Natural killer cell (primary cell): ENCODE measurements at regions not wholly inside any gene's neighbourhood (a gene's known extent, or its start where the extent isn't known, plus 50 kb on each side); places are given as distances from the start of the nearest gene placed in this dataset.

Experiments used
- ATAC-seq, 3 donors: fragments of 150-1000 bp in 2 of 3; fragments of 200-7000 bp in 1 of 3; cut with Tn5 transposase; 1 replicate in 1 of 3; 2 replicates in 2 of 3; pipeline ENCODE4 v1.10.0; 2021; ENCODE audit warnings: mild to moderate bottlenecking in 2 of 3, moderate library complexity in 2 of 3
- DNase-seq, 2 donors: peaks; one replicate each; pipeline versions ENCODE4 v3.0.0 to v3.0.0-alpha.2; 2013 to 2021; ENCODE audit warnings: mixed read lengths in 1 of 2
- H3K27ac ChIP-seq: one replicate; pipeline ENCODE4 v1.5.1; 2013; ENCODE audit warnings: mild to moderate bottlenecking, low read length
- H3K27me3 ChIP-seq: one replicate; pipeline ENCODE4 v1.6.1; 2013; ENCODE audit warnings: low read length; ENCODE audit not compliant: control insufficient read depth, insufficient read depth
- H3K36me3 ChIP-seq: one replicate; pipeline ENCODE4 v1.6.1; 2013; ENCODE audit warnings: low read length; ENCODE audit not compliant: control insufficient read depth, insufficient read depth
- H3K4me1 ChIP-seq: one replicate; pipeline ENCODE4 v1.6.1; 2013; ENCODE audit warnings: low read length; ENCODE audit not compliant: control insufficient read depth, insufficient read depth
- H3K4me3 ChIP-seq: one replicate; pipeline ENCODE4 v1.5.1; 2013; ENCODE audit warnings: low read length
- H3K9me3 ChIP-seq: one replicate; pipeline ENCODE4 v1.6.1; 2013; ENCODE audit warnings: low read length; ENCODE audit not compliant: control insufficient read depth, insufficient read depth
- H3K27ac Mint-ChIP-seq, 2 donors: one replicate each; pipeline ENCODE4 v1.8.0; 2022; ENCODE audit warnings: mild to moderate bottlenecking in 2 of 2, mixed read lengths in 2 of 2, moderate library complexity in 1 of 2
- H3K27me3 Mint-ChIP-seq, 2 donors: one replicate each; pipeline ENCODE4 v1.8.0; 2022; ENCODE audit warnings: low read depth in 2 of 2, mixed read lengths in 2 of 2
- H3K36me3 Mint-ChIP-seq: one replicate; pipeline ENCODE4 v1.8.0; 2022; ENCODE audit warnings: mixed read lengths
- H3K4me1 Mint-ChIP-seq, 2 donors: one replicate each; pipeline ENCODE4 v1.8.0; 2022; ENCODE audit warnings: mixed read lengths in 2 of 2
- H3K4me3 Mint-ChIP-seq: one replicate; pipeline ENCODE4 v1.8.0; 2022; ENCODE audit warnings: mild to moderate bottlenecking, moderate library complexity, mixed read lengths
- H3K9me3 Mint-ChIP-seq, 2 donors: one replicate each; pipeline ENCODE4 v1.8.0; 2022; ENCODE audit warnings: mixed read lengths in 2 of 2
- WGBS: methylation state at CpG from one replicate; pipeline ENCODE4 v1.1.7; 2013; ENCODE audit warnings: missing lambda C conversion rate; ENCODE audit not compliant: insufficient coverage; 5-methylcytosine and 5-hydroxymethylcytosine counted together
- intact Hi-C: fragments of 100-400 bp; cut with micrococcal nuclease; formaldehyde crosslinking; loops from one replicate; pipeline ENCODE4 v1.14.2; 2022
- TF ChIP-seq, protein P1 (sequence below): fragments of 200-600 bp; IDR thresholded peaks from one replicate; pipeline ENCODE4 v1.8.0; 2022; ENCODE audit warnings: antibody characterized with exemption

DNA sequence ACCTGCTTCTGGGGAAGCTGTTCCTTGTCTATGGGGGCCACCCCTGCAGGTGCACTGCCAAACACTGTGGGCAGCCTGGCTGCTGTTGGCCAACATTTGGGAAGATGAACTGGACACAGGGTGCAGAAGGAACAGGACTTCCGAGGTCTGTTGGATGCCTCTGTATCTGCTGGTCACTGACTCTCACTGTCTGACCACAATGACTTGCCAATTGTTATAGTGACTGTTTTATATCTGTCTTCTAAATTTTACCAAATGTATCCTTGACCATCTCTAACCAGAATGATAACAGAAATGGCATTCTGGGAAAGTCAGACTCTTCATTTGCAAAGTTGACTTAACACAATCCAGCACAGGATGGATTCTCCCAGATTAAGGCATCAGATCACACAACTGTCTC, 214.0 kb upstream of the PRSS58 start:
- WGBS, result 64% methylated on average over 1 of the region's 1 CpG
- H3K27me3 ChIP-seq, result no peaks in the 10 kb centered on the region
- Mint-ChIP-seq H3K4me3 (no peak overlapping the region), H3K9me3 (no peaks in the 10 kb centered on the region), H3K36me3 (no peaks in the 10 kb centered on the region), H3K27ac (no peak overlapping the region), H3K4me1 (peaks cover 0 to 4% of the 10 kb centered on the region in 2 donors), H3K27me3 (no peaks in the 10 kb centered on the region)
- no peaks in the 10 kb centered on the region for H3K36me3 ChIP-seq
- intact Hi-C loops, result no loop called here
- TF ChIP-seq, protein P1, sequence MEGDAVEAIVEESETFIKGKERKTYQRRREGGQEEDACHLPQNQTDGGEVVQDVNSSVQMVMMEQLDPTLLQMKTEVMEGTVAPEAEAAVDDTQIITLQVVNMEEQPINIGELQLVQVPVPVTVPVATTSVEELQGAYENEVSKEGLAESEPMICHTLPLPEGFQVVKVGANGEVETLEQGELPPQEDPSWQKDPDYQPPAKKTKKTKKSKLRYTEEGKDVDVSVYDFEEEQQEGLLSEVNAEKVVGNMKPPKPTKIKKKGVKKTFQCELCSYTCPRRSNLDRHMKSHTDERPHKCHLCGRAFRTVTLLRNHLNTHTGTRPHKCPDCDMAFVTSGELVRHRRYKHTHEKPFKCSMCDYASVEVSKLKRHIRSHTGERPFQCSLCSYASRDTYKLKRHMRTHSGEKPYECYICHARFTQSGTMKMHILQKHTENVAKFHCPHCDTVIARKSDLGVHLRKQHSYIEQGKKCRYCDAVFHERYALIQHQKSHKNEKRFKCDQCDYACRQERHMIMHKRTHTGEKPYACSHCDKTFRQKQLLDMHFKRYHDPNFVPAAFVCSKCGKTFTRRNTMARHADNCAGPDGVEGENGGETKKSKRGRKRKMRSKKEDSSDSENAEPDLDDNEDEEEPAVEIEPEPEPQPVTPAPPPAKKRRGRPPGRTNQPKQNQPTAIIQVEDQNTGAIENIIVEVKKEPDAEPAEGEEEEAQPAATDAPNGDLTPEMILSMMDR, result no peak
- H3K4me1 ChIP-seq, result no peaks in the 10 kb centered on the region
- no peak for DNase-seq
- H3K27ac ChIP-seq, result no peak overlapping the region
- H3K4me3 ChIP-seq, result no peak overlapping the region
- no peak for ATAC-seq
- no peaks in the 10 kb centered on the region for H3K9me3 ChIP-seq

GRCh38 chr7:142470544-142470830, 212.6 kb upstream of the PRSS58 start:
- no peaks in the 10 kb centered on the region for H3K36me3 ChIP-seq
- Mint-ChIP-seq H3K27me3 (no peaks in the 10 kb centered on the region), H3K4me1 (peaks cover 0 to 4% of the 10 kb centered on the region in 2 donors), H3K27ac (no peak overlapping the region), H3K4me3 (no peak overlapping the region), H3K36me3 (no peaks in the 10 kb centered on the region), H3K9me3 (no peaks in the 10 kb centered on the region)
- DNase-seq (no peak), ATAC-seq (no peak)
- intact Hi-C loops, result no loop called here
- 74% methylated on average over 2 of the region's 2 CpGs for WGBS
- H3K27ac ChIP-seq, result no peak overlapping the region
- TF ChIP-seq, protein P1, result no peak
- H3K4me1 ChIP-seq, result no peaks in the 10 kb centered on the region
- H3K9me3 ChIP-seq, result no peaks in the 10 kb centered on the region
- no peaks in the 10 kb centered on the region for H3K27me3 ChIP-seq
- H3K4me3 ChIP-seq, result no peak overlapping the region

DNA sequence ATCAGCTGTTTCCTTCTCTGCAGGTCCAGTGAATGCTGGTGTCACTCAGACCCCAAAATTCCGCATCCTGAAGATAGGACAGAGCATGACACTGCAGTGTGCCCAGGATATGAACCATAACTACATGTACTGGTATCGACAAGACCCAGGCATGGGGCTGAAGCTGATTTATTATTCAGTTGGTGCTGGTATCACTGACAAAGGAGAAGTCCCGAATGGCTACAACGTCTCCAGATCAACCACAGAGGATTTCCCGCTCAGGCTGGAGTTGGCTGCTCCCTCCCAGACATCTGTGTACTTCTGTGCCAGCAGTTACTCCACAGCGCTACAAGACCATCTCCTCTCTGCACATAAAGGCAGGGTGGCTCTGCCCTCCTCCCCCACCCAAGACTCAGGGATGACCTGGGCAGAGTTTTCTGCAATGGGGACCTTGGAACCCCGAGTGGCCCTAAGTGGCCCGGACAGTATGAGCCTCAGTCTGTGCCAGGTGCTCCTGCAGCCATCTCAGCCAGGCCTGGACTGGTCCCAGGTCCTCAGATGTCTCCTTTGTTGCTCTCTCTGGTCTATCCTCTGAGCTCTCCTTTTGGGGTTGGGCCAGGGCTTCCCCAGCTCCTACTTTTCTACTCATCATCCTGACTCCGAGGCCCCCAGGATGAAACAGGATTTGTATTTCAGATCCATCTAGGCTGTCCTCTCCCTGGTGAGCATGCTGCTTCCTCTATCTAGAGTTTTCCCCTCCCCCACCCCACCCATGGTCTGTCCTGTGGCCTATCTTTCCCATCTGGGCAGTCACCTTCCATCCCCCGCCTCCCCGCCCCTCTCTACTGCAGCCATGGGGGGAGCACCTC, 212.1 kb upstream of the PRSS58 start:
- H3K27me3 Mint-ChIP-seq, result no peaks in the 10 kb centered on the region
- no peaks in the 10 kb centered on the region for H3K9me3 ChIP-seq
- H3K9me3 Mint-ChIP-seq, result no peaks in the 10 kb centered on the region
- DNase-seq, result no peak
- TF ChIP-seq, protein P1, result no peak
- intact Hi-C loops, result no loop called here
- 44% methylated on average over 11 of the region's 11 CpGs for WGBS
- no peaks in the 10 kb centered on the region for H3K36me3 ChIP-seq
- H3K27ac ChIP-seq, result no peak overlapping the region
- ATAC-seq, result no peak
- H3K4me1 ChIP-seq, result no peaks in the 10 kb centered on the region
- no peak overlapping the region for H3K4me3 Mint-ChIP-seq
- H3K27me3 ChIP-seq, result no peaks in the 10 kb centered on the region
- peaks cover 0 to 4% of the 10 kb centered on the region in 2 donors for H3K4me1 Mint-ChIP-seq
- no peak overlapping the region for H3K4me3 ChIP-seq
- no peak overlapping the region for H3K27ac Mint-ChIP-seq
- no peaks in the 10 kb centered on the region for H3K36me3 Mint-ChIP-seq
